HG02938 (cell line): ENCODE measurements at regions not wholly inside any gene's neighbourhood (a gene's known extent, or its start where the extent isn't known, plus 50 kb on each side); places are given as distances from the start of the nearest gene placed in this dataset.

Source experiments
- ATAC-seq: cut with Tn5 transposase; IDR thresholded peaks from one replicate; pipeline ENCODE4 v1.9.1; 2021; ENCODE audit warnings: mild to moderate bottlenecking, moderate library complexity; ENCODE audit not compliant: unreplicated experiment

DNA sequence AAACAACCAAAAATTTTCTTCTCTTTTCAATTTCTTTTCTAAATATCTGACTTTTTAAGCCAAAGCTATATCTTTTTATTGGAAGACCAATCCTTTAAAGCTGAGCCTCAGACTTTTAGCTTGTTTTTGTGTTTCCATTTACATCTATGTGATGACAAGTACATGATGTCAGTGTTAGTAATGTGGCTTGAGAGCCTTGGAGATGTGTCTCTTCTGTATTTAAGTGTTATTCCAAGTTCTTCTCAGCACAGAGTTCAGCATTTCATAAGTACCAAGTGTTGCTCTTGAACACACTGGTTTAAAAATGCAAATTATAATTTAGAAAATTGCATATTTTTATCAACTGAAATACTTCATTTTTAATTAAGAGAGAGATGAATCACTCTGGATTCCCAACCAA, 948.9 kb upstream of the FLRT2 start:
- no peak for ATAC-seq

DNA sequence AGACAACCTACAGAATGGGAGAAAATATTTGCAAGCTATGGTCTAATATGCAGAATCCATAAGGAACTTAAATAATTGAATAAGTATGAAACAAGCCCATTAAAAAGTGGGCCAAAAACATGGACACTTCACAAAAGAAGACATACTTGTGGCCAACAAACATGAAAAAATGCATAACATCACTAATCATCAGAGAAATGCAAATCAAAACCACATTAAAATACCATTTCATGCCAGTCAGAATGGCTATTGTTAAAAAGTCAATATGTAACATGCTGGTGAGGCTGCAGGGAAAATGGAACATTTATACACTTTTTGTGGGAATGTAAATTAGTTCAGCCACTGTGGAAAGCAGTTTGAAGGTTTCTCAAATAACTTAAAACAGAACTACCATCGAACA, 945.4 kb upstream of the FLRT2 start:
- ATAC-seq = no peak

DNA sequence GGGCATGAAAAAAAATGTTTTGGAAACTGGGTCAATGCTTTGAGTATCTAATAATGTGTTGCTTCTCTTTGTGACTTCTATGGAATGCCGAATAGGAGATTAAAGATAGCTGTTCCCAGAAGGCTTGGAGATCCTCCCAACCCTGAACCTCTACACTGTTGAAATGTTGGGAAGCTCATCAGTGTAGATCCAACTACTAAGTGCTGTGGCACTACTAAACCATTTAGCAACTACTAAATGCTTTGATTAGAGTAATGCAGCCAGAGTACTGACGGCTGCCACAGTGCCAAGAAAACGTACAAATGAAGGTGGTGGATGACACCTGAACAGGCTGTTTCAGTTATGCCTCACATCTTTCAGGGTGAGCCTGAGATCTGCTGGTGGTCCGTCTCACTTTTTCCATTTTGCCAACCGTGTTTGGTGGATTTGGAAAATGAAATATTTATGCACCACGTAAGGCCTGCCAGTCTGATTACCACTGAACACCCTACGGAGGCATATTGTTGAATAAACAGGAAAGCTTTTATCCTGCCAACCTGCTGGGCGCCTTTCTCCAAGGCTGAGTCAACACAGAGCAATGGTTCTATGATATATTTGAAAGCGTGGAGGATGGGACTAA, 938.0 kb upstream of the FLRT2 start:
- ATAC-seq = no peak

DNA sequence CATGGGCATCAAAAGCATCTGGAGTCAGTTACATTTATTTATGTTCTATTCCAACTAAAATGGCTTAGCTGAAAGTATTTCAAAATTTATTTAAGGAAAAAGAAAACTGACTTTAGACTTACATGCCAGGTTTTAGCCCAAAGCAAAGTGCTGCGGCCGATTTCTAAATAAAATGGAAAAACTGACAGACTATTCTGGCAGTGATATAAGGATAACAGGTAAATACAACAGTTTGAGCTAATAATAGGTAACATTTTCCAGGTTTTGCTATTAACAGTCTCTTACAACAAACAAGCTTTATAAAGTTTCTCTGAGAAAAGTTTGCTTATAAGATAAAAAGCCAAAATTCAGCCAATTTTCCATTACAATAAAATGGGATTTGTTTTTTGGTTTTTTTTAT, 937.2 kb upstream of the FLRT2 start:
- ATAC-seq = no peak

DNA sequence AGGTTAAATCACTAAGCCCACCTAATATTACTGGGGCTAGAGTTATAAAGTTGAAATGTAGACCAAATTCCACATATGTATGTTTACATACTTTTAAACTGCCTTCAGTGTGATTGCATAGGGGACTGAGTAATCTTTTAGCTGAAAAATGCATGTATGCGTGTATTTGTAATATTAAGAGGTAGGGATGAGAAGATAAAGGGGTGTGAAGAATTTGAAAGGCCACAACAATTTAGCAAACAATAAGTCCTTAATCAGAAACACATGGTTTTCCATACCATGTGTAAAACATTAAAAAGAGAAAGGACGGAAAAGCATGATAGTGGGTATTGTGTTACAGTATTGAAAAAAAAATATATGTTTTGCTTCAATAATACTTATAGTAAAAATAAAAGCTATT, 919.9 kb upstream of the FLRT2 start:
- ATAC-seq = no peak

DNA sequence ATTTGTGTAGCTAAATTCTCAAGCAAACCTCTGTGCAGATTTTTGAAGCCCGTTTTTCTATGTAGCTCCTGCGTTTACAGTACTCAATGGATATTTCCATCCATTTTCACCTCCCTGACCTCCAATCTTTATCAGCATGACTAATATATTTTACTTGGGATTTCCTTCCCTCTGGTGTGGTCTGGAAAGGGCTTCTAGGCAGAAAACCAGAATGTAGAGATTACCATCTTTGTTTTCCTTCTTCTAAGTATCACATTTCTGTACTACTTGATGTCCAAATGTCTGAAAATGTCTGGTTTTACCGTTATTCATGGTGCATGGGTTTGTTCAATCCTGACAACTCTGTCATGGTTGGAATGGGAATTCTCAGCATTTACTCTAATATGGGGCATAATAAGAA, 907.6 kb upstream of the FLRT2 start:
- ATAC-seq = no peak

DNA sequence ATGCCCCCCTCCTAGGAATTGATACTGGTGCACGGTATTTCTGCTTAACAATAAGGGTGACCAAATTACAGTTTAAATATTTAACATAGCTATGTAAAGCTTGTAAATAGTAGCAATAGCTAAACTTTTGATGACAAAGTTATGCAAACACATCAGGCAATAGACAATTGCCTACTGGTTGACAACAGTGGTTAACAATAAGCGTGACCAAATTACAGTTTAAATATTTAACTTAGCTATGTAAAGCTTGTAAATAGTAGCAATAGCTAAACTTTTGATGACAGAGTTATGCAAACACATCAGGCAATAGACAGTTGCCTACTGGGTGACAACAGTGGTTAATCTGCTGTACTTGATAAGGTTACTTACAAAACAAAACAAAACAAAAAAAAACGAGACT, 886.5 kb upstream of the FLRT2 start:
- ATAC-seq = no peak

DNA sequence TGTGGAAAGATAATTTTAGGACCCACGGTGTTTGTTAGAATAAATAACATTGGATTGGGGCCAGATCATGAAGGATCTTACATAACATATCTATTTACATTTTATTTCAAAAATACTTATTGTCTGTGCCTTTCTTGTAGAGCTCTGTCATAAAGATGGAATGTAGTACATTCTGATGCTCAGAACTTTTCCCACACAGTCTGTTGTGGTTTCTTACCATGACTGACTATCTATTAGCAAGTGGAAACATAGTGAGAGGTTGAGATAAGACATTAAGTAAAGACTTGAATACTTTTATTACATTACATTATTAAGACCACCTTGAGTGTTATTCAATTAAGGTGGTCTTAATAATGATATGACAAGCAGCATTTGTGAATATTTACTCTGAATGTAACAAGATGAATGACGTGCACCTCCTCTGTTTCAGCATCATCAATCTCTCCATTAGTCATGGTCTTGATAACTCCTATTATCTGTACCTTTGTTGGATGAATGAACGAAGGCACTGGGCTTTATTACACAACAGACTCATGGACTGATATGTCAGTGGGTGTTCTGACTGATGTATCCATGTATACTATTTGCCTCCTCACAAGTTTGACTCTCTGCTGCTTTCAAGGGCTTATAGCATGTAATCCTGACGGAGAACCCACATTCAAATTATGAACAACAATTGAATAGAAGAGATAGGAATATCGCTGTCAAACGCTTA, 883.0 kb upstream of the FLRT2 start:
- no peak for ATAC-seq

DNA sequence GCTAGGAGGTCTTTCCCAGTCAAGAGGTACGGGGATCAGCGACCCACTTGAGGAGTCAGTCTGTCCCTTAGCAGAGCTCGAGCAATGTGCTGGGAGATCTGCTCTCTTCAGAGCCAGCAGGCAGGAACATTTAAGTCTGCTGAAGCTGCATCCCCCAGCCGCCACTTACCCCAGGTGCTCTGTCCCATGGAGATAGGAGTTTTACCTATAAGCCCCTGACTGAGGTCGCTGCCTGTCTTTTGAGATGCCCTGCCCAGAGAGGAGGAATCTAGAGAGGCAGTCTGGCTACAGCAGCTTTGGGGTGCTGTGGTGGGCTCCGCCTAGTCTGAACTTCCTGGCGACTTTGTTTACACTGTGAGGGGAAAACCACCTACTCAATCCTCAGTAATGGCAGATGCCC, 874.9 kb upstream of the FLRT2 start:
- ATAC-seq = no peak

DNA sequence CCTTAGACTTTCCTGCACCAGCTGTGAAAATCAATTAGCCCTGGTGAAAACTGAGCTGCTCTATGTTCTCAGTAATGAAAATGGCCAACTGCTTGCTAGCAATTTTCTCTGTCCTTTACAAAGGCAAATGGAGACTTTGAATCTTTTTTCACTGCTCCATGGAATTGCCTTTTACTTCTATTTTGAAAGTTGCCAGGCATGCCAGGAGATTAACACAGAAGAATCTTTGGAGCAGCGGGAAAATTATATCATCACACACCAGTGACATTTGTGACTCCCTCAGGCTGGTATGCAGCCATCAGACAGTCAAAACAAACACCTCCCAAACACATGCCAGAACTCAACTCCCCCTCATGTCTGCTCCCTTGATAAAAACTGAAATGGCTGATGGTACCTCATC, 872.0 kb upstream of the FLRT2 start:
- ATAC-seq = no peak

DNA sequence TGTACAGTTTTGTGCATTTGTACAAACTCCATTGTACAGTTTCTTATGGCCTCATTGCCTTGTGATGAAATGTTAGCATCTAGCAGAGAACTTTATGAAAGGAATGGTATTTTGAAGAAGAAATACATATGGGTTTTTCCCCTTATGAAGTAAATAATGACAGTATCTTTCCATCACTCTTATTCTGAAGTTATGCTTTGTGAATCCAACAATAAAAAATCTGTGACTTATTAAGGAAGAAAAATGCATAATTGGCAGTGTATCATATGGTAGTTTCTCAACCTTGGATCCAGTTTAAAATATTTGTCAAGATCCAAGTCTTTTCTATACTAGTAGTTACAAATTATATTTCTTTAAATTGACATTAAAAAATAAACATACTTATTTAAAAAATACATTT, 859.1 kb upstream of the FLRT2 start:
- no peak for ATAC-seq

DNA sequence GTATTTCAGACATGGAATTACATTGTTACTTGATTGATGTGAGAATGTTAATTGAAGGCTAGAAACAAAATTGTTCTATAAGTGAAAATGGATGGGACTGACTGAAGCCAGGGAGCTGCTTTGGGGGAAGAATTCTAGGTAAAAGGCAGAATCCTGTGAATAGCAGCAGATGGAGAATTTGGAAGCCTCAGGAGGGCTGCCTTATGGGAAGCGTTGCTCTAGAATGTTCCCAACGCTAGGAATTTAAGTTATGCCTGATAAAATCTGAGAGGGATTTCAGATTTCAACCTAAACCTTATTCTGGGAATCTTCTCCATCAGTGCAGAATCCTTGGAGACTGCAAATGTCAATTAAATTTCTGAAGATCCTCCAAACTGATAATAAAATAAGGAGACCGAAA, 858.2 kb upstream of the FLRT2 start:
- ATAC-seq = no peak

DNA sequence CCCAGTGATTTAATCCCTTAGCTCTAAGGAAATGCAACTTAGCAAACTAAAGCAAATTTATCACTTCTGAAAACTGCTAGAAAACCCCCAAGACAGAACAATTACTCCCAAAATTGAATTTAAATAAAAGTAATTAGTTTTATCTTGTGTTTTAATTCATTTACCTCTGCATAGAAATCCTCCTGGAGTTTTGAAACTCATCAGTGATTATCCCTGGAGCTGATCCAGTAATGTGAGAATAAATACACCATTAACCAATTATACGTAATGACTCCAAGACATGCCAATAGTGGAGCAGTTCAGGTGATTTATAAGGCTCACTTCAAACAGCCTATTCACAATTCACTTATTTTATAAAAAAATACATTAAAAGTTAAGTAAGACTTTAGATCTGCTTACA, 855.3 kb upstream of the FLRT2 start:
- no peak for ATAC-seq

DNA sequence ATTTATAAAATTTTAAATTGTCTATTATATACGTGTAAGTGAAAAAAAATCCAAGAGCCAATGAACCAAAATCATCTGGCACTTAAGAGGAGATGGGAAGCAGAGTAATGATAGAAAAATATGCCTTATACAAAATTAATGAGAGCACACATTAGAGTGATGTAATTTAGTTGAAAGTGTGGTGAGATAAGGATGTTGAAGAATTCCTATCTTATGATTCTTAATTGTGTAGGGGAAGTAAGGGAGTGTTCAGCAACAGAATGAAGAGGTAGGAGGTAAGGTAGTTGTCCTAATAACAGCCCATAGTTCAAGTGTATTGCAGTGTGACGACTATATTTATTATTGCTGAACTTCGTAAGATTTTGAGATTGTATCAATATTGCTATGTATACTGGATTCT, 843.4 kb upstream of the FLRT2 start:
- ATAC-seq = no peak

DNA sequence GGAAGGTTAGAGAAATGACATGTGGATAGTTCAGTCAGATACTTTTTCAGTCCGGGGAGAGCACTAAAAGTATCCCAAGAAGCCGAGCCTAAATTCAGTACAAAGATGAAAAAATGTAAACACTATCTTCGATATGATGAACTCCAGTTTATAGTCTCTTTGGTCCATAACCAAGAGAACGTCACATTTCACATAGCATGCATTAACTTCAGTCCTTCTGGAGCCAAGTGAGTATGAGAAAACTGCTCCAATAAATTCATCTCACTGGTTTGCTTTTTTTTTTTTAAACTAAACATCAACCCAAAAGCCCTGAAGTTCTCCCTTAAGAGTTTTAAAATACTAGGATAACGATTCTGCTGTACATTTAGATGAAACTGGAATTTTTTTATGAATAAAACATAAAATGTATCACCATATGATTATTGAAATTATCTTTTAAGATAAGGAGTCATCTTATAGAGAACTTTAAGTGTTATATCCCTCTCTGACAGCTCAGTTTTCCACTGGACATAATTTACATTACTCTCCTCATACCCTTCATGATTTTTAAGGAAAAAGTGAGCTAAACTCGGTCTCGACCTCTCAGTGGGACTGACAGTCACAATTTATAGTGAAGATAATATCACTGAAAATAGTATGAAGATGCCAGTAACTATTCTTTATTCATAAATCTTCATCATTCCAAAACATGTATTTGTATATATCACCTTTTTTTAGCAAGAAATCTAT, 841.5 kb upstream of the FLRT2 start:
- ATAC-seq = no peak

DNA sequence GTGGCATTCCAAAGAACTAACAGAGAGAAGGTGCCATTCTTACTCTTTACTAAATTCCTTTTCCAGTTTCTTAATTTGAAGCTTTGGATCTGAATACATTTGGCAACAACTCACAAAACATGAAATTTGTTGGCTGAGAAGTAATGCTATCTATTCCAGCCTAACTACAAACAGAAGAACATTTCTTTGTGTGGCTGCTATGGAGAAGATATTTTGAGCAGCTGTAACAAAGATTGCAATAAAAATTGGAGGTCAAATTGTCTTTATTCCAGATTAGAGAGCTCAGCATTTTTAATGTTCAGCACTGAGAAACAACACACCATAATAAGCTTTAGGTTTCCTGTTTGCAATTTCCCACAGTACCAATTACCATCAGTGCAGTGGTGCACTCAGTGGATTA, 835.8 kb upstream of the FLRT2 start:
- ATAC-seq = no peak

DNA sequence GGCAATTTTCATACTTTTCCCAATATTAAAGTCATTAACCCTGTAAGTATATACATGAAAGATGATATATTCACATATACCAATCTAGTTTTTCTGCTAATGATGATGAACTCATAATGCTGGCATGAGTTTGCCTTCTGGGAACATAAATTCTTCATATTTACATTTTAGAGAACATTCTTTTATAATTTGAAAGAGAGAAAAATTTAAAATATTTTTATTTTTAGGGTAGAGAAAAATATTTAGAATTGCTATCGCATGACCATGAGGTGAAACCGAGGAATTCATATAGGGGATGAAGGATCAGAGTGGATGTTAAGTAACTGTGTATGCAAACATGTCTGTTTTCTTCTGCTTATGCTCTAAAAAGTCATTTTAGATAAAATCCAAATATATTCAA, 825.3 kb upstream of the FLRT2 start:
- ATAC-seq = no peak

DNA sequence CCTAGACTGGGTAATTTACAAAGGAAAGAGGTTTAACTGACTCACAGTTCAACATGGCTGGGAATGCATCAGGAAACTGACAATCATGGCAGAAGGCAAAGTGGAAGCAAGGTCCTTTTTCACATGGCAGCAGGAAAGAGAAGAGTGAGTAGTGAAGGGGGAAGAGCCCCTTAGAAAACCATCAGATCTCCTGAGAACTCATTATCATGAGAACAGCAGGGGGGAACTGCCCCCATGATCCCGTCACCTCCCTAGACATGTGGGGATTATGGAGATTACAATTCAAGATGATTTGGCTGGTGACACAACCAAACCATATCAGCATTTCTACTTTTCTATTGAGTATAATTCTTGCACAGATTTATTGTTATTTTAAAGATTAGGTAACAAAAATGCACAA, 822.1 kb upstream of the FLRT2 start:
- ATAC-seq = no peak

DNA sequence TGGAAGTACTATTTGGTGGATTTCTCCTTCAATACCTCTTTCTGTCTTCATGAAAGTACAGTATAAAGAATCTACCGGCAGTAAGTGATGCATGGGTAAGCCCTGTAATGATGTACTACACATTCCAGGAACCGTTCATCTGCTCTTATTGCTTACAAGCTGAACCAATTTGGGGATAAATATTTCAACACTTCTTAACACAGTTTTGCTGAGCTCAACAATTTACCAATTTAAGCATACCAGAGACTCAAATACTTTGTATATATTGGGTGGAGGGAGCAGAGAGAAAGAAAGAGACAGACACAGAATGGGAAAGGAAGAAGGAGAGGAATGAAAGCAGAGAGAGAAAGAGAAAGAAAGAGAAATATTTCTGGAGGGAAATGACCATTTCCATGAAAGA, 821.1 kb upstream of the FLRT2 start:
- ATAC-seq = no peak

DNA sequence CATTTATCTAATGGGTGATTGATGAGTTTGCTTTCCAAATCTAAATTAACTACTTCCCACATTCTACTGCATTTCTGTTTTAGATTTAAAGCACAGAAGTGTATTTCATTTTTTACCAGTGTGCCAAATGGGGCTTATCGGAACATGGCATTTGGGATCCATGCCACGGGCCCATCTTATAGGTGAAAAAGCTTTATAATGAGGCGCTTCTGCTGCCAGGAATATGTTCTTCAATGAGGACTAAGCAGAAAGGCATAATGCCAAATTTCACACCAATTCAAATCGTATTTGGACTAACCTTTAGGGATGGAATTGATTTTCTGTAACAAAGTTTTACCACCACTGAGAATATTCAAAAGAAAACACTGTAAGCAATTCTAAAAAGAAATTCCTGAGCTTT, 803.5 kb upstream of the FLRT2 start:
- no peak for ATAC-seq

DNA sequence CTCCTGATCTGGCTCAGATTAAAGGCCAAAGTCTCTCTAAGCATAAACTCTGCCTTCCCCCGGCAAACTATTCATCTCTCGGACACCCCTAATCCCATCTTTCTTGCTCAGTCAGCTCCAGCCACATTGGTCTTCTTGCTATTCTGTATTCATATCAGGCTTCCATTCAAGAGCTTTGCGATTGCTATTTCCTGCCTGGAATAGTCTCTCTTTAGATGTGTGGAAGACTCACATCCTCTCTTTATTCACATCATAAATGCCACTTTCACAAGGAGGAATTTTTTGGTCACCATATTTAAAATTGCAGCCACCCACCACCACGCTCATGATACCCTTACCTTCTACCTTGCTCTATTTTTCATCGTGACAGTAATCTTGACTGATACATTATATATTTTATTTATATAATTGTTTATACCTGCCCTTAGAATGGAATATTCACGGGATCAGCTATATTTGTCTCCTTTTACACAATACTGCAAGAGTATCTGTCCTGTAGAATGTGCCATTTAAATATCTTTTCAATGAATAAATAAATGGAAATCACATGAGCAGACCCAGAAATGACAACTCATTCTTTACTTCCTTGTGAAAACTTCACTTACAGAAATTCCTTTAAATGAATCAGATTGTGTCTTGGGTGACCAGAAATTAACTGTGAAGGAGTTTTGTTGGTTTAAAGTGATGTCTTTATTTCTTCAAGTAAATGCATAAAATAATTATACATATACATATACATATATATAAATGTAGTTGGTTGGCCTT, 780.6 kb upstream of the FLRT2 start:
- no peak for ATAC-seq

DNA sequence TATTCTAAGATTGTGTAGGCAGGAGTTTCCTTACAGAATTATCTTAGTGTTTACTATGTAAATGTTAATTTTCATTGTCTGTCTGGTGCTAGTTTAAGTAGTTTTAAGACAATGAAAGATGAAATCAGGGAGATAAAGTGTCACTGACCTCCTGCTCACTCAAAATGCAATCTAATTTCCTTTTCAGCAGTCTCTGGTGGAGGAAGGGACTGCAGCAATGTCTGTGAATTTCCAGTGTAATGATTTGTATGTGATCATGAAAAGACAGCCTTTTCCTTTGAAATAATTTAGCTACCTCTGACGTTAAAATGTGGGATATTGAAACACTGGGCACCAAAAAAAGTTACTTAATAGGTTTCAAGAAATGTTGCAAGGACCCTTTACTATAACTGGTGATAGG, 779.7 kb upstream of the FLRT2 start:
- ATAC-seq = no peak
